IMR-90 (cell line): ENCODE measurements at regions not wholly inside any gene's neighbourhood (a gene's known extent, or its start where the extent isn't known, plus 50 kb on each side); places are given as distances from the start of the nearest gene placed in this dataset.

Source experiments
- ATAC-seq: fragments of 200-7000 bp; cut with Tn5 transposase; 2 replicates; pipeline ENCODE4 v1.9.1; 2020; ENCODE audit warnings: low read depth, mild to moderate bottlenecking, moderate library complexity
- BruUV-seq: library from RNA; stranded (reverse); fragments of 400-500 nt; replicated peaks from 2 replicates; lab custom pipeline; 2021; lab: Mats Ljungman, UMichigan
- CTCF ChIA-PET: fragments of 300-600 bp; formaldehyde crosslinking; extraction: SDS; loops from one replicate; lab custom pipeline; 2021; ENCODE audit warnings: antibody characterized with exemption; lab: Yijun Ruan, JAX
- POLR2A ChIA-PET: fragments of 300-600 bp; sonication (Branson Sonifier 250); formaldehyde crosslinking; loops from one replicate; lab custom pipeline; 2022; ENCODE audit warnings: antibody characterized with exemption; ENCODE audit not compliant: unreplicated experiment; lab: Charles Lee
- DNase-seq: peaks from one replicate; pipeline ENCODE4 v3.0.0; 2013
- H2AFZ ChIP-seq: replicated peaks from 2 replicates; pipeline ENCODE3; 2013; ENCODE audit warnings: low read length, mild to moderate bottlenecking; ENCODE audit not compliant: poor library complexity
- H2AK5ac ChIP-seq: 2 replicates; pipeline ENCODE4 v1.6.1; 2013; ENCODE audit warnings: low read depth, low read length, inconsistent platforms
- H2AK9ac ChIP-seq: replicated peaks from 2 replicates; pipeline ENCODE3; 2013; ENCODE audit warnings: mild to moderate bottlenecking, low read depth, low read length, moderate library complexity; ENCODE audit not compliant: poor library complexity
- H2BK120ac ChIP-seq: 2 replicates; pipeline ENCODE4 v1.6.1; 2013; ENCODE audit warnings: low read depth, low read length, inconsistent platforms
- H2BK15ac ChIP-seq: 3 replicates; pipeline ENCODE4 v1.6.1; 2013; ENCODE audit warnings: low read depth, low read length, inconsistent platforms
- H2BK20ac ChIP-seq: 2 replicates; pipeline ENCODE4 v1.6.1; 2013; ENCODE audit warnings: low read depth, mild to moderate bottlenecking, inconsistent platforms, low read length, moderate library complexity
- H2BK5ac ChIP-seq: 2 replicates; pipeline ENCODE4 v1.6.1; 2013; ENCODE audit warnings: mild to moderate bottlenecking, low read depth, low read length, inconsistent platforms; ENCODE audit not compliant: poor library complexity, severe bottlenecking
- H3K14ac ChIP-seq: replicated peaks from 2 replicates; pipeline ENCODE4 v1.6.1; 2013; ENCODE audit warnings: low read depth, low read length, inconsistent platforms
- H3K18ac ChIP-seq: 2 replicates; pipeline ENCODE4 v1.6.1; 2013; ENCODE audit warnings: low read depth, low read length, control low read depth
- H3K23ac ChIP-seq: 2 replicates; pipeline ENCODE4 v1.6.1; 2013; ENCODE audit warnings: low read depth, low read length, inconsistent platforms
- H3K27ac ChIP-seq: 2 replicates; pipeline ENCODE4 v1.5.1; 2013; ENCODE audit warnings: mild to moderate bottlenecking, control low read depth, low read length; ENCODE audit not compliant: insufficient read depth
- H3K27me3 ChIP-seq: 2 replicates; pipeline ENCODE4 v1.6.1; 2013; ENCODE audit warnings: low read length; ENCODE audit not compliant: control insufficient read depth, insufficient read depth
- H3K36me3 ChIP-seq: 2 replicates; pipeline ENCODE4 v1.6.1; 2013; ENCODE audit warnings: low read length, mixed read lengths; ENCODE audit not compliant: control insufficient read depth, insufficient read depth
- H3K4ac ChIP-seq: 2 replicates; pipeline ENCODE4 v1.6.1; 2013; ENCODE audit warnings: low read depth, low read length, inconsistent platforms
- H3K4me1 ChIP-seq: 2 replicates; pipeline ENCODE4 v1.6.1; 2013; ENCODE audit warnings: low read length, mixed read lengths; ENCODE audit not compliant: control insufficient read depth, insufficient read depth
- H3K4me2 ChIP-seq: 2 replicates; pipeline ENCODE4 v1.6.1; 2013; ENCODE audit warnings: low read depth, mild to moderate bottlenecking, control low read depth, low read length, moderate library complexity
- H3K4me3 ChIP-seq: 2 replicates; pipeline ENCODE4 v1.5.1; 2013; ENCODE audit warnings: low read depth, mild to moderate bottlenecking, control low read depth, low read length, moderate library complexity; ENCODE audit not compliant: insufficient read depth
- H3K56ac ChIP-seq: 2 replicates; pipeline ENCODE4 v1.6.1; 2013; ENCODE audit warnings: low read length, inconsistent platforms; ENCODE audit not compliant: insufficient read depth; ENCODE audit errors: extremely low read depth
- H3K79me1 ChIP-seq, 2 experiments: 2 replicates each; pipeline ENCODE4 v1.6.1; 2013; ENCODE audit warnings: low read length in 2 of 2, inconsistent platforms in 1 of 2, low read depth in 1 of 2
- H3K9ac ChIP-seq: 2 replicates; pipeline ENCODE4 v1.6.1; 2013; ENCODE audit warnings: low read depth, low read length, control low read depth
- H3K9me1 ChIP-seq: 2 replicates; pipeline ENCODE4 v1.6.1; 2013; ENCODE audit warnings: low read length, inconsistent platforms; ENCODE audit not compliant: insufficient read depth
- H3K9me3 ChIP-seq: 2 replicates; pipeline ENCODE4 v1.6.1; 2013; ENCODE audit warnings: low read length; ENCODE audit not compliant: control insufficient read depth, insufficient read depth
- H4K20me1 ChIP-seq: 2 replicates; pipeline ENCODE4 v1.6.1; 2013; ENCODE audit warnings: low read length, inconsistent platforms; ENCODE audit not compliant: insufficient read depth
- H4K5ac ChIP-seq: 2 replicates; pipeline ENCODE4 v1.6.1; 2013; ENCODE audit warnings: mild to moderate bottlenecking, low read depth, low read length, control low read depth
- H4K8ac ChIP-seq, 2 experiments: 2 replicates each; pipeline ENCODE4 v1.6.1; 2013; ENCODE audit warnings: low read depth in 2 of 2, low read length in 2 of 2, control low read depth in 1 of 2, inconsistent platforms in 1 of 2
- H4K91ac ChIP-seq: 2 replicates; pipeline ENCODE4 v1.6.1; 2013; ENCODE audit warnings: low read depth, low read length, inconsistent platforms; ENCODE audit not compliant: insufficient read depth
- CEBPB ChIP-seq: IDR thresholded peaks from 2 replicates; pipeline ENCODE4 v1.6.1; 2012; ENCODE audit warnings: low read depth, low read length, improper control_type of control experiment
- FOS ChIP-seq: fragments of 150-350 bp; IDR thresholded peaks from 2 replicates; pipeline ENCODE4 v1.6.1; 2016; ENCODE audit warnings: low read depth, low read length
- MAFK ChIP-seq: IDR thresholded peaks from 2 replicates; pipeline ENCODE4 v1.6.1; 2012; ENCODE audit warnings: low read depth, low read length, improper control_type of control experiment
- MAZ ChIP-seq: IDR thresholded peaks from 2 replicates; pipeline ENCODE4 v1.6.1; 2012; ENCODE audit warnings: low read depth, mild to moderate bottlenecking, low read length, improper control_type of control experiment, moderate library complexity, borderline replicate concordance
- POLR2A ChIP-seq: IDR thresholded peaks from 2 replicates; pipeline ENCODE4 v1.6.1; 2012; ENCODE audit warnings: mild to moderate bottlenecking, low read depth, low read length
- RCOR1 ChIP-seq: IDR thresholded peaks from 2 replicates; pipeline ENCODE4 v1.6.1; 2012; ENCODE audit warnings: mild to moderate bottlenecking, low read length, improper control_type of control experiment; ENCODE audit not compliant: insufficient replicate concordance
- RFX5 ChIP-seq: IDR thresholded peaks from 2 replicates; pipeline ENCODE4 v1.8.0; 2012; ENCODE audit warnings: low read depth, mild to moderate bottlenecking, low read length, moderate library complexity
- WGBS, 2 experiments: methylation state at CpG; one replicate each; pipeline versions ENCODE4 v1.1.5 to v1.1.7; 2013; ENCODE audit warnings: missing lambda C conversion rate in 2 of 2; ENCODE audit not compliant: insufficient read length in 1 of 2; ENCODE audit errors: extremely low coverage in 2 of 2; 5-methylcytosine and 5-hydroxymethylcytosine counted together
- dilution Hi-C: fragments of 300-500 bp; cut with HindIII; formaldehyde crosslinking; loops from one replicate; pipeline ENCODE4 v1.14.3; 2018; ENCODE audit warnings: low sequenced_read_pairs; ENCODE audit not compliant: unreplicated experiment
- in situ Hi-C: fragments of 300-500 bp; cut with MboI; formaldehyde crosslinking; loops from 3 replicates; pipeline ENCODE4 v1.14.3; 2019; ENCODE audit warnings: low sequenced_read_pairs, inconsistent platforms, mixed read lengths
- intact Hi-C: fragments of 100-400 bp; cut with micrococcal nuclease; formaldehyde crosslinking; loops from 2 replicates; pipeline ENCODE4 v1.10.0; 2022

GRCh38 chr2:406231-406630 is 118.3 kb upstream of the ALKAL2 start:
- intact Hi-C loops (no loop called here), dilution Hi-C loops (no loop called here), in situ Hi-C loops (no loop called here)
- Histone ChIP-seq H3K36me3 (no peaks in the 10 kb centered on the region), H2AK9ac (no peak overlapping the region), H3K79me1 (no peaks in the 10 kb centered on the region), H2BK120ac (no peak overlapping the region), H3K4me2 (no peak overlapping the region), H4K5ac (no peak overlapping the region), H3K27ac (no peak overlapping the region), H3K14ac (no peak overlapping the region), H2BK5ac (no peak overlapping the region), H3K18ac (no peak overlapping the region), H3K9me1 (no peaks in the 10 kb centered on the region), H3K4ac (no peak overlapping the region), H3K9me3 (peaks cover 25% of the 10 kb centered on the region), H3K9ac (no peak overlapping the region), H2AFZ (no peak overlapping the region), H2BK20ac (no peak overlapping the region), H3K23ac (no peak overlapping the region), H2AK5ac (no peak overlapping the region), H4K91ac (no peak overlapping the region), H2BK15ac (no peak overlapping the region), H3K4me1 (no peaks in the 10 kb centered on the region), H4K20me1 (no peaks in the 10 kb centered on the region), H3K4me3 (no peak overlapping the region), H3K27me3 (no peaks in the 10 kb centered on the region), H3K56ac (no peak overlapping the region), H4K8ac (no peak overlapping the region)
- no CpG with 5 or more reads among the region's 4 CpGs for WGBS, 2 experiments
- CTCF ChIA-PET = no interaction called here
- ATAC-seq (no peak), DNase-seq (no peak)
- TF ChIP-seq RFX5 (no peak), MAZ (no peak), CEBPB (no peak), POLR2A (no peak), RCOR1 (no peak), FOS (no peak), MAFK (no peak)
- POLR2A ChIA-PET = no interaction called here
- BruUV-seq = no TSS peak
